DND-41 (cell line): ENCODE measurements at regions not wholly inside any gene's neighbourhood (a gene's known extent, or its start where the extent isn't known, plus 50 kb on each side); places are given as distances from the start of the nearest gene placed in this dataset.

ENCODE experiments used
- EZH2 ChIP-seq: IDR thresholded peaks from 3 replicates; pipeline ENCODE4 v1.6.1; 2012; ENCODE audit warnings: borderline replicate concordance, low read depth, mild to moderate bottlenecking, moderate library complexity, low read length, inconsistent platforms; ENCODE audit not compliant: severe bottlenecking
- TF ChIP-seq, protein P1 (sequence below): IDR thresholded peaks from 2 replicates; pipeline ENCODE4 v1.5.1; 2012; ENCODE audit warnings: borderline replicate concordance, low read length, moderate library complexity, mild to moderate bottlenecking; ENCODE audit not compliant: poor library complexity, severe bottlenecking; ENCODE audit errors: extremely low read depth

DNA sequence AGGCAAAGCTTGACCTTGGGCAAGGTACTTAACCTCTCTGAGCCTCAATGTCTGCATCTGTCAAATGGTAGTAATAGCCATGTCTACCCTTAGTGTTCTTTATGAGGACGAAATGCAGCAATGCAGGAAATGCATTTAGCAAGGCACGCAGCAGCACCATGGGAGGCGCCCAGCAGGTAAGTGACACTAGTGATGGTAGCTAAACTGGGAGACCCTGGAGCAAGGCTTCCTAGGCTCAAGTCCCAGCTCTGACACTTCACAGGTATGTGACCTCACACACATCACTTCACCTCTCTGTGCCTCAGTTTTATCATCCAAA is 289.0 kb downstream of the RRAGC start:
- no peak for TF ChIP-seq EZH2
- TF ChIP-seq, protein P1, sequence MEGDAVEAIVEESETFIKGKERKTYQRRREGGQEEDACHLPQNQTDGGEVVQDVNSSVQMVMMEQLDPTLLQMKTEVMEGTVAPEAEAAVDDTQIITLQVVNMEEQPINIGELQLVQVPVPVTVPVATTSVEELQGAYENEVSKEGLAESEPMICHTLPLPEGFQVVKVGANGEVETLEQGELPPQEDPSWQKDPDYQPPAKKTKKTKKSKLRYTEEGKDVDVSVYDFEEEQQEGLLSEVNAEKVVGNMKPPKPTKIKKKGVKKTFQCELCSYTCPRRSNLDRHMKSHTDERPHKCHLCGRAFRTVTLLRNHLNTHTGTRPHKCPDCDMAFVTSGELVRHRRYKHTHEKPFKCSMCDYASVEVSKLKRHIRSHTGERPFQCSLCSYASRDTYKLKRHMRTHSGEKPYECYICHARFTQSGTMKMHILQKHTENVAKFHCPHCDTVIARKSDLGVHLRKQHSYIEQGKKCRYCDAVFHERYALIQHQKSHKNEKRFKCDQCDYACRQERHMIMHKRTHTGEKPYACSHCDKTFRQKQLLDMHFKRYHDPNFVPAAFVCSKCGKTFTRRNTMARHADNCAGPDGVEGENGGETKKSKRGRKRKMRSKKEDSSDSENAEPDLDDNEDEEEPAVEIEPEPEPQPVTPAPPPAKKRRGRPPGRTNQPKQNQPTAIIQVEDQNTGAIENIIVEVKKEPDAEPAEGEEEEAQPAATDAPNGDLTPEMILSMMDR: no peak
